ENCODE measurements at regions not wholly inside any gene's neighbourhood (a gene's known extent, or its start where the extent isn't known, plus 50 kb on each side); places are given as distances from the start of the nearest gene placed in this dataset.

DNA sequence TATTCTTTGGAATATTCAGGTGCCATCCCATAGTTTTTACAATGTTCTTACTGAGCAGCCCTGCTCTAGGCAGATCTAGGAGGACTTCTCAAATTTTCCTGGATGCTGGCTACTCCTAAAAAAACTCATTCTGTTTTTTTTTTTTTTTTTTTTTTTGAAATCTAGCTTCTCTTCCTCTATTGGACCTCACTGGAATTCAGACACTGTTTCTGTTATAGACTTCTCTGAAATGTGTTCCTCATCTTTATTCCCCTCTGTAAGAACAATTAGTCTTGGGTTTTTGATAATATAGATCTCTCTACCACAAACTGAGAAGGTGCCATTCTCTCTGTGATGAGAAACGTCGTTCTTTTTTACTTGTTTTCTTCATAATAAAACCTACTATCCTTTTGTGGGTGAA, 115.3 kb upstream of the CCND2 start:
- no peak for TF ChIP-seq SP1 (IDR thresholded peaks at IDR 0.05)
- no peak for TF ChIP-seq SUZ12 (IDR thresholded peaks at IDR 0.05)

All from HEK293T (cell line).